Gastrocnemius medialis (tissue), 4 donors: ENCODE measurements at regions not wholly inside any gene's neighbourhood (a gene's known extent, or its start where the extent isn't known, plus 50 kb on each side); places are given as distances from the start of the nearest gene placed in this dataset.

Source experiments
- CTCF ChIP-seq, 5 experiments: fragments of 450-650 bp in 3 of 5; fragments of 200-600 bp in 2 of 5; sonication (generic) in 2 of 5; IDR thresholded peaks in 4 of 5; conservative IDR thresholded peaks in 1 of 5; 1 replicate in 4 of 5; 2 replicates in 1 of 5; pipeline ENCODE4 v1.5.1; 2016 to 2019; ENCODE audit warnings: antibody characterized with exemption in 5 of 5, mild to moderate bottlenecking in 3 of 5, moderate library complexity in 3 of 5
- POLR2A ChIP-seq, 2 donors: fragments of 450-650 bp; IDR thresholded peaks; one replicate each; pipeline ENCODE4 v1.6.1; 2017; ENCODE audit warnings: antibody characterized with exemption in 2 of 2, mild to moderate bottlenecking in 2 of 2, moderate library complexity in 2 of 2

- TF ChIP-seq CTCF (IDR thresholded peaks at IDR 0.05 in 4 of 5, conservative IDR thresholded peaks at IDR 0.05 in 1 of 5) (no peak), POLR2A (IDR thresholded peaks at IDR 0.05) (no peak)
Observed at GRCh38 chr17:63153488-63153887, 187.5 kb downstream of the TANC2 start.
